UCSD-AML1 (cell line): ENCODE measurements at regions not wholly inside any gene's neighbourhood (a gene's known extent, or its start where the extent isn't known, plus 50 kb on each side); places are given as distances from the start of the nearest gene placed in this dataset.
"Not testable (repeated sequence)": the region's sequence is repeated elsewhere in the genome, so short reads cannot be mapped to it uniquely, and the experiment has no call there.

ENCODE experiments used
- DNase-seq: peaks from one replicate; lab custom pipeline; 2025; ENCODE audit not compliant: unreplicated experiment; lab: John Stamatoyannopoulos, UW

GRCh38 chr18:77329651-77330050, 80.0 kb downstream of the GALR1 start:
- DNase-seq = no peak

DNA sequence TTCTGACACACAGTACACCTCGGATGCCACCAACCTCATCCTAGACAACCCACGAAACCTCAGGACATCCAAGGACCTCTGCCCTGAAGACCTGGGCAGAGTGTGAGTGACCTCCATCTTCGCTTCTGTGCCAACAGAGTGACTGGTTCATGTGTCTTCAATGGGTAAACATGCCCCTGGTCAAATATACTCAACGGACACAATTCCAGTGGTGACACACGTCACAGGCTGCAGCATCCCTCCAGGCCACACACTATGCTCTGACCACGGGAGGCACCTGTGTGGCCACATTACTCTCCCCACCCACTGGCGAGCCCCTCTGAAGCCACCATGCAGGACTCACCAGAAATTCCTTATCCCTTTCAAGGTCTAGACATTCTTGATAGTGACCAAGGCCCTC, 85.2 kb downstream of the GALR1 start:
- no peak for DNase-seq

- DNase-seq = no peak
These were observed 88.0 kb downstream of the GALR1 start for GRCh38 chr18:77337604-77338003.

- no peak for DNase-seq
These were observed 89.4 kb downstream of the GALR1 start for GRCh38 chr18:77339093-77339492.

GRCh38 chr18:77339623-77340022, 90.0 kb downstream of the GALR1 start:
- no peak for DNase-seq

GRCh38 chr18:77340815-77341214, 91.2 kb downstream of the GALR1 start:
- DNase-seq = no peak

DNA sequence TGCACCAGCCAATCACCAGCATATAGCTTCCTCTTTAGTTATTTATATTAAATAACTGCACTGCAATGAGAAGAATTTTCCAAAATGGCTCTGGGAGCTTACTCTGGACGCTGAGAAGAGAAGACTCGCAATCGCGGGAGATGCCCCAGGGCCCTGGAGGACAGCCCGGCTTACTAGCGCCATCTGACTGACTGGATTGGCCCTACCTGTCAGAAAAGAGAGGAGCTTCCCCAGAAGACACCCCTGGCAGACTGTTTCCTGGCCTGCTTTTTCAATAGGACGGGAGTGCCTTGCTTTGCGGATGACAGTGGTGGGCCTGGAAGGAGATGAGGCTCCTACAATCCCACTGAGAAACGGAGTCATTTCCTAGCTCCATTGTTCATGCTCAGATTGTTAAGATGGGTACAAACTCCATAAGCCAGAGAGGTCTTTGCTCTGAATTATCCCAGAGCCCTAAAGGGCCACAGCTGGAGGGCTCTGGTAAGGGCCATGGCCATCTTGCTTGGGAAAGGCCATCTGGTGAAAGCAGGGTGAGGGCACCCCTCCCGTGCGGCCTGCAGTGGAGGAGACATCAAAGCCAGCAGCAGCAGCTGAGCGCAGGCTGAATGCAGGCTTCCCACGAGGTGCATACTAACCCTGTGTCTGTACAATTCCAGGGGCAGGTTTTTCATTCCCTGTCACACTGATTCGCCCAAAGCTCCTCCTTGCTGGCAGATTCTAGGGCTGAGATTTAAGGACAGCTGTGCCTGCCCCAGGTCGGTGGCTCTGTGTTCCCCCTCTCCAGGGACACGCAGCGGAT, 92.1 kb downstream of the GALR1 start:
- DNase-seq = no peak

DNA sequence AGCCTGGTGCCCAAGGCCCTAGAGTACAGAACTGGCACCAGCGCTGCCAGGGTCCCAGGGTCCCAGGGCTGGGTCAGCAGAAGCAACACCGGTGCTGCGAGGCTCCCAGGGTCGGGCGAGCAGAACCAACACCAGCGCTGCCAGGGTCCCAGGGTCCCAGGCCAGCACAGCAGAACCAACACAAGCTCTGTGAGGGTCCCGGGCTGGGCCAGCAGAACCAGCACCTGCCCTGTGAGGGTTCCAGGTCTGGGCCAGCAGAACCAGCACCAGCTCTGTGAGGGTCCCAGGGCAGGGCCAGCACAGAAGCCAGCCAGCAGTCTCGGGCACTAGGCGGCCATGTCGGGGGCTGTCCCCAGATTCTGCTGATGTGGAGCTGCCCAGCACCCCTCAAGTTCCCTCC, 93.1 kb downstream of the GALR1 start:
- DNase-seq = no peak

DNA sequence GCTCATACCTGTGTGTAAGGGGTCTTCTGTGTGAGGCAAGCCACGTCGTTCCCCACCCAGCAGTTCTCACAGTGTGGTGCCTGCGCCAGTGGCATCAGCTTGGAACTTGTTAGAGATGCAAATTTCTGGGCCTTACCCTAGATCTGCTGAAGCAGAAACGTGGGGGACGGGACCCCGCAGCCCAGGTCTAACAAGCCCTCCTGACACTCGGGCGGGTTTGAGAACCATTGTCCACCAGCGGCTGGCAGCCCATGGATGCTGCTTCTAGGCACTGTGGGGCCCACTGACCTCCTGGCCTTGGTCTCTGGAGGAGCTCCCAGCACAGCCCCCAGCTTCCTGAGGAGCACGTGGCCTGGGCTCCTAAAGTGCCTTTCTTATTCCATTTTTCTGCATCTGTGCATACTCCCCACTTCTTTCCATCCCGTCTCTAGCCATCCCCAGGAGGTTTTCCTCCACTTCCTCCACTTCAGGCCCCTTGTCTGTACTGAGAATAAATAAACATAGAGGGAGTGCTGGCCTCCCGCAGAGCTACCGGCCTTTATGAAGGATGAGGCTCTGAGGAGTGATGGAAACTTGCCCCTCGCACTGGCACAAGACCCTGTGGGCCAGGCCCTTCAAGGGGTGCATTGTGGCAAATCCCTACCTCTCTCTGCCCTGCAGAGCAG, 94.3 kb downstream of the GALR1 start:
- DNase-seq = no peak

GRCh38 chr18:77344786-77345500, 95.3 kb downstream of the GALR1 start:
- DNase-seq = no peak

DNA sequence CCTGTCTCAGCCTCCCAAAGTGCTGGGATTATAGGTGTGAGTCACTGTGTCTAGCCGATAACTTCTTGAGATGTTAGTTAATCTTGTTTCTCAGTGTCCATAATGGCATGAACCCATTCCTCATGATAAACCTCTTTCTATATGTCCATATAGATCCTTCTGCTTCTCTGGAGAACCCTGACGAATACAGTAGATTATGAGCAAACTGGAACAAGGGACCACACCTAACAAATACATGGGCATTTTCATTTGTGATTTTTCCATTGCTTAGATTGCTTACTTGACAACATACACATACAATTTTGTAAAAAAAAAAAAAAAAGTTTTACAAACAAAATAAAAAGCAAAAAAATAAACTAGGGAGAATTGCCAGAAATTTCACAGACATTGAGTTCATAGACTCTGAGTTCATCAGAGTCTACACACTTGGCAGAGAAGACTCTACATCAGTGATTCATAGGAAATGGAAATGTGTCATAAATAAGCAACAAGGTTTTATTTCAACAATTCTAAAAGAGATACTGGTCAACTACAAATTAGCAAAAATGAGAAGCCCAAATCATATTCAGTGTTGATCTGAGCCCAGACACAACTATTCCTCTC, 96.7 kb downstream of the GALR1 start:
- DNase-seq = no peak

DNA sequence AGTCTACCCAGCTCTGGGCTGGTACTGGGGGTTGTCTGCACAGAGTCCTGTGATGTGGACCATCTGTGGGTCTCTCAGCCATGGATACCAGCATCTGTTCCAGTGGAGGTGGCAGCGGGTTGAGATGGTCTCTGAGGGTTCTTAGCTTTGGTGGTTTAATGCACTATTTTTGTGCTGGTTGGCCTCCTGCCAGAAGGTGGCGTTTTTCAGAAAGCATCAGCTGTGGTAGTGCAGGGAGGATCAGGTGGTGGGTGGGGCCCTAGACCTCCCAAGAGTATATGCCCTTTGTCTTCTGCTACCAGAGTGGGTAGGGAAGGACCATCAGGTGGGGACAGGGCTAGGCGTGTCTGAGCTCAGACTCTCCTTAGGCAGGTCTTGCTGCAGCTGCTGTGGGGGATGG, 103.7 kb downstream of the GALR1 start:
- DNase-seq = not testable (repeated sequence)

- DNase-seq = no peak
These were observed 110.1 kb downstream of the GALR1 start for GRCh38 chr18:77359561-77360314.

DNA sequence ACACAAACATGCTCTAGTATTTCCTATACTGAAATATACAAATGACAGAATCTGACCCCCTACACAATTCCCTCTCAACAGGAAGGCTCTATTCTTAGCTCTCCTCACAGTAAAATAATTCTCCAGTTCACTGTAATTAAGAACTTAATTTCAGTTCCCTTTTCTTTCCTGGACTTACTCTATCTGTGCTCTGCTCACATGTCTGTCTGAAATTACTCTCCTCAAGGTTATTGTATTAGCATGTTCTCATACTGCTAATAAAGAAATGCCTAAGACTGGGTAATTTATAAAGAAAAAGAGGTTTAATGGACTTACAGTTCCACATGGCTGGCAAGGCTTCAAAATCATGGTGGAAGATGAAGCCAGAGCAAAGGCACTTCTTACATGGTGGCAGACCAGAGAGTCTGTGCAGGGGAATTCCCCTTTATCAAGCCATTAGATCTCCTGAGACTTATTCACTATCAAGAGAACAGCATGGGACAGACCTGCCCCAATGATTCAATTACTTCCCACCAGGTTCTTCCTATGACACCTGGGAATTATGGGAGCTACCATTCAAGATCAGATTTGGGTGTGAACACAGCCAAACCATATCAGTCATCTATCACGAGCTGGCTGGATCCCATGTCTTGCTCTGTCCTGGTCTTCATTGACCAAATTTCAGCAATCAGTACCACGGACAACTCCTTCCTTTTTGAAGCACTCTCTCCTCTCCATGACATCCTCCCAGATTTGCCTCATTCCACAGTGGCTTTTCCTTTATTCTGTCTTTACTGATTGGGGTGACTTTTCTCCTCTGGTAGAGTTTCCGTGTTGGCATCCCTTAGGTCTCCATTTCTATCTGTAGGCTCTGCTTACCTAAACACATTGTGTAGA, 110.9 kb downstream of the GALR1 start:
- DNase-seq = no peak

GRCh38 chr18:77361382-77361781, 111.7 kb downstream of the GALR1 start:
- no peak for DNase-seq

DNA sequence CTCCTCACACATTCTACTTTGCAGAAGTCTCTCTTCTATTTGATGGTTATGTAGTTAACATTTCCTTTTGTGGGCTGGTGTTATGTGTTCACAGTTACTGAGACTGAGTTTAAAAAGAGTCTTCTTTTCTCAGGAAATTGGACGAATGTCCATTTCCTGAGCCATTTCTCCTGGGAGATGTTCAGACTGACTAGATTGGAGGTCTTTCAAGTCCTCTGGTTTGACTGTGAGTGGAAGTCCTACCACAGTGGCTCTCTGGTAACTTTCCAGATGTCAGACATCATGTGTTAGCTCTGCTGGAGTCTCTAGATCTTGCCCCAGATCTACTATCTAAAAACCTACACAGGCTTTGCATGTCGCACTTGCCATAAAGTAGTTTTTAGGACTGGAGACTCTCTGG, 116.0 kb downstream of the GALR1 start:
- no peak for DNase-seq

DNA sequence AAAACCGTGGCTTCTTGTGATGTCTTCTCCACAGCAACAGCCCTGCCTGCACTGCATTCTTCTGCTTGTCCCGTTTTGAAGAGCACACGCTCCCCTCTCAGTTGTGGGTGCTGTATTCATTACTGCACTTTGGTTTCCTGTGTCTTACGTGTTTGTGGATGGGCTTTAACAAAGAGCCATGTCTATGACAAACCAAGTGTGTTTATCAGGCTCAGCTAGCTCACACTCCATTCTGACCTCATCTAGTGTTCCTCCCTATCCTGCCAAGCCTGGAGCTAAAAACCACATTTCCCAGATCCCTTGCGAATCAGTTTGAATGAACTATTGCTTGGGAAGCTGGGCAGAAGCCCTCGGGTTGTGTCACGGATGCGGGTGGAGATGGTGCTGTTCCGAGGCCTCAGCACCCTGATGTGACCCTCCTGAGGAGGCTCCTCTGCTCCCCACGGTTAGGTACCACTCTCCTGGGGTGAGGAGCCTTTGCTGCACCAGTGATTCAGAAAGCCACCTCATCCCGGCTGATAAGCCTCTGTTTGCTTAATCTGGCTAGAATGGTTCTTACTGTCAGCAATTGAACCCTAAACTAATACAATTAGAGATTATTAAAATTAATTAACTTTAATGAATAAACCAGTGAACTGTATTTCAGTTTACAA, 116.5 kb downstream of the GALR1 start:
- no peak for DNase-seq

GRCh38 chr18:77366720-77367641, 117.3 kb downstream of the GALR1 start:
- no peak for DNase-seq
